DND-41 (cell line): ENCODE measurements at regions not wholly inside any gene's neighbourhood (a gene's known extent, or its start where the extent isn't known, plus 50 kb on each side); places are given as distances from the start of the nearest gene placed in this dataset.

Experiments used
- EZH2 ChIP-seq: IDR thresholded peaks from 3 replicates; pipeline ENCODE4 v1.6.1; 2012; ENCODE audit warnings: borderline replicate concordance, low read depth, mild to moderate bottlenecking, moderate library complexity, low read length, inconsistent platforms; ENCODE audit not compliant: severe bottlenecking
- TF ChIP-seq, protein P1 (sequence below): IDR thresholded peaks from 2 replicates; pipeline ENCODE4 v1.5.1; 2012; ENCODE audit warnings: borderline replicate concordance, low read length, moderate library complexity, mild to moderate bottlenecking; ENCODE audit not compliant: poor library complexity, severe bottlenecking; ENCODE audit errors: extremely low read depth

- TF ChIP-seq, protein P1, sequence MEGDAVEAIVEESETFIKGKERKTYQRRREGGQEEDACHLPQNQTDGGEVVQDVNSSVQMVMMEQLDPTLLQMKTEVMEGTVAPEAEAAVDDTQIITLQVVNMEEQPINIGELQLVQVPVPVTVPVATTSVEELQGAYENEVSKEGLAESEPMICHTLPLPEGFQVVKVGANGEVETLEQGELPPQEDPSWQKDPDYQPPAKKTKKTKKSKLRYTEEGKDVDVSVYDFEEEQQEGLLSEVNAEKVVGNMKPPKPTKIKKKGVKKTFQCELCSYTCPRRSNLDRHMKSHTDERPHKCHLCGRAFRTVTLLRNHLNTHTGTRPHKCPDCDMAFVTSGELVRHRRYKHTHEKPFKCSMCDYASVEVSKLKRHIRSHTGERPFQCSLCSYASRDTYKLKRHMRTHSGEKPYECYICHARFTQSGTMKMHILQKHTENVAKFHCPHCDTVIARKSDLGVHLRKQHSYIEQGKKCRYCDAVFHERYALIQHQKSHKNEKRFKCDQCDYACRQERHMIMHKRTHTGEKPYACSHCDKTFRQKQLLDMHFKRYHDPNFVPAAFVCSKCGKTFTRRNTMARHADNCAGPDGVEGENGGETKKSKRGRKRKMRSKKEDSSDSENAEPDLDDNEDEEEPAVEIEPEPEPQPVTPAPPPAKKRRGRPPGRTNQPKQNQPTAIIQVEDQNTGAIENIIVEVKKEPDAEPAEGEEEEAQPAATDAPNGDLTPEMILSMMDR: no peak
- TF ChIP-seq EZH2: no peak
These were observed 64.7 kb downstream of the MRPL36 start for GRCh38 chr5:1734908-1735289.
